HCT116 (cell line): ENCODE measurements at regions not wholly inside any gene's neighbourhood (a gene's known extent, or its start where the extent isn't known, plus 50 kb on each side); places are given as distances from the start of the nearest gene placed in this dataset.

Source experiments
- EGR1 ChIP-seq: IDR thresholded peaks from 2 replicates; pipeline ENCODE4 v1.6.1; 2012; ENCODE audit warnings: low read depth
- EZH2phosphoT487 ChIP-seq: fragments of 200-600 bp; IDR thresholded peaks from 2 replicates; pipeline ENCODE4 v1.6.1; 2018; ENCODE audit warnings: antibody characterized with exemption, borderline replicate concordance
- POLR2A ChIP-seq: IDR thresholded peaks from 2 replicates; pipeline ENCODE4 v1.7.0; 2011; ENCODE audit warnings: borderline replicate concordance; ENCODE audit not compliant: insufficient read depth, insufficient read length; ENCODE audit errors: extremely low read depth
- RAD21 ChIP-seq: IDR thresholded peaks from 2 replicates; pipeline ENCODE4 v1.6.1; 2012; ENCODE audit warnings: low read depth, mild to moderate bottlenecking
- TF ChIP-seq, protein P1 (sequence below), 3 experiments: fragments of 200-600 bp in 1 of 3; sonication (generic) in 1 of 3; IDR thresholded peaks in 2 of 3; conservative IDR thresholded peaks in 1 of 3; 2 replicates each; pipeline ENCODE4 v1.5.1; 2012 to 2017; ENCODE audit warnings: low read depth in 2 of 3, low read length in 2 of 3, antibody characterized with exemption in 1 of 3, borderline replicate concordance in 1 of 3, control low read depth in 1 of 3, mild to moderate bottlenecking in 1 of 3, mixed read lengths in 1 of 3, mixed run types in 1 of 3, moderate library complexity in 1 of 3; ENCODE audit not compliant: insufficient read depth in 1 of 3
- TF ChIP-seq, protein P2 (sequence below): IDR thresholded peaks from 2 replicates; pipeline ENCODE4 v1.6.1; 2012

DNA sequence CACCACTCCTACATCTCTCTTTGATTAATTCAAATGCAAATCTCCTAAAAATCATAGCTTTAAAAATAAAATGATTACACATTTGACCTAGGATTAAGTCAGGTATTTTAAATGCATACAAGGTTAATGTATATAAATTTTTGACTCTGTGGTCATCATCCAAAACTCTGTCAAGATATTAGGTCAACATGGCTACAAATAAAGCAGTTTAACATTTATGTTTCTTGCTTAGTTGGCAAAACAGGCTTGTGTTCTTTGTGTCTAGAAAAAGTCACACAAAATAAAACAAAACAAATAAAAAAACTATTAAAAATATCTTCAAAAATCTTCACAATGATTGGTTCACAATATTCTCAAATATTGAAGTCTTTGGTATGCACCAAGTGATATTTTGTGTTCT lies 473.2 kb downstream of the LRFN5 start:
- TF ChIP-seq, protein P1, sequence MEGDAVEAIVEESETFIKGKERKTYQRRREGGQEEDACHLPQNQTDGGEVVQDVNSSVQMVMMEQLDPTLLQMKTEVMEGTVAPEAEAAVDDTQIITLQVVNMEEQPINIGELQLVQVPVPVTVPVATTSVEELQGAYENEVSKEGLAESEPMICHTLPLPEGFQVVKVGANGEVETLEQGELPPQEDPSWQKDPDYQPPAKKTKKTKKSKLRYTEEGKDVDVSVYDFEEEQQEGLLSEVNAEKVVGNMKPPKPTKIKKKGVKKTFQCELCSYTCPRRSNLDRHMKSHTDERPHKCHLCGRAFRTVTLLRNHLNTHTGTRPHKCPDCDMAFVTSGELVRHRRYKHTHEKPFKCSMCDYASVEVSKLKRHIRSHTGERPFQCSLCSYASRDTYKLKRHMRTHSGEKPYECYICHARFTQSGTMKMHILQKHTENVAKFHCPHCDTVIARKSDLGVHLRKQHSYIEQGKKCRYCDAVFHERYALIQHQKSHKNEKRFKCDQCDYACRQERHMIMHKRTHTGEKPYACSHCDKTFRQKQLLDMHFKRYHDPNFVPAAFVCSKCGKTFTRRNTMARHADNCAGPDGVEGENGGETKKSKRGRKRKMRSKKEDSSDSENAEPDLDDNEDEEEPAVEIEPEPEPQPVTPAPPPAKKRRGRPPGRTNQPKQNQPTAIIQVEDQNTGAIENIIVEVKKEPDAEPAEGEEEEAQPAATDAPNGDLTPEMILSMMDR (IDR thresholded peaks at IDR 0.05 in 2 of 3, conservative IDR thresholded peaks at IDR 0.05 in 1 of 3; ENCODE audit: borderline replicate concordance in 1 of 3, insufficient read depth in 1 of 3, low read depth in 2 of 3, low read length in 2 of 3) = no peak
- no peak for TF ChIP-seq EGR1
- TF ChIP-seq EZH2phosphoT487 = no peak
- TF ChIP-seq POLR2A = no peak
- no peak for TF ChIP-seq RAD21
- TF ChIP-seq, protein P2, sequence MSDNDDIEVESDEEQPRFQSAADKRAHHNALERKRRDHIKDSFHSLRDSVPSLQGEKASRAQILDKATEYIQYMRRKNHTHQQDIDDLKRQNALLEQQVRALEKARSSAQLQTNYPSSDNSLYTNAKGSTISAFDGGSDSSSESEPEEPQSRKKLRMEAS = no peak
